Endothelial cell of umbilical vein (primary cell): ENCODE measurements at regions not wholly inside any gene's neighbourhood (a gene's known extent, or its start where the extent isn't known, plus 50 kb on each side); places are given as distances from the start of the nearest gene placed in this dataset.

ENCODE experiments used
- EZH2 ChIP-seq: IDR thresholded peaks from 2 replicates; pipeline ENCODE4 v1.6.1; 2012; ENCODE audit warnings: borderline replicate concordance, low read depth, mild to moderate bottlenecking, moderate library complexity, low read length, inconsistent platforms; ENCODE audit not compliant: severe bottlenecking
- FOS ChIP-seq: IDR thresholded peaks from 2 replicates; pipeline ENCODE4 v1.6.1; 2011; ENCODE audit warnings: mild to moderate bottlenecking, low read length, moderate library complexity, borderline replicate concordance; ENCODE audit not compliant: insufficient read depth
- GATA2 ChIP-seq: IDR thresholded peaks from 2 replicates; pipeline ENCODE4 v1.7.0; 2011; ENCODE audit warnings: low read depth, mild to moderate bottlenecking, moderate library complexity, mixed read lengths, low read length; ENCODE audit not compliant: insufficient read length, insufficient read depth
- JUN ChIP-seq: IDR thresholded peaks from 2 replicates; pipeline ENCODE4 v1.6.1; 2011; ENCODE audit warnings: borderline replicate concordance, low read depth; ENCODE audit not compliant: insufficient read length, insufficient read depth
- MYC ChIP-seq: IDR thresholded peaks from one replicate; pipeline ENCODE4 v1.6.1; 2011; ENCODE audit warnings: mild to moderate bottlenecking, low read depth, low read length
- POLR2A ChIP-seq: IDR thresholded peaks from 2 replicates; pipeline ENCODE4 v1.6.1; 2012; ENCODE audit warnings: low read depth, mild to moderate bottlenecking, control low read depth, low read length
- POLR2AphosphoS5 ChIP-seq: IDR thresholded peaks from 2 replicates; pipeline ENCODE4 v1.6.1; 2012; ENCODE audit warnings: low read depth, mild to moderate bottlenecking, control low read depth, low read length, moderate library complexity; ENCODE audit not compliant: insufficient read depth
- TF ChIP-seq, protein P1 (sequence below), 2 donors: IDR thresholded peaks; 1 replicate in 1 of 2; 2 replicates in 1 of 2; pipeline ENCODE4 v1.5.1; 2011; ENCODE audit warnings: low read length in 2 of 2, mild to moderate bottlenecking in 2 of 2, moderate library complexity in 2 of 2, control low read depth in 1 of 2, inconsistent platforms in 1 of 2, low read depth in 1 of 2; ENCODE audit not compliant: insufficient read depth in 1 of 2; ENCODE audit errors: extremely low read depth in 1 of 2
- TF ChIP-seq, protein P2 (sequence below): IDR thresholded peaks from 2 replicates; pipeline ENCODE4 v1.6.1; 2011; ENCODE audit not compliant: insufficient read depth, insufficient read length

DNA sequence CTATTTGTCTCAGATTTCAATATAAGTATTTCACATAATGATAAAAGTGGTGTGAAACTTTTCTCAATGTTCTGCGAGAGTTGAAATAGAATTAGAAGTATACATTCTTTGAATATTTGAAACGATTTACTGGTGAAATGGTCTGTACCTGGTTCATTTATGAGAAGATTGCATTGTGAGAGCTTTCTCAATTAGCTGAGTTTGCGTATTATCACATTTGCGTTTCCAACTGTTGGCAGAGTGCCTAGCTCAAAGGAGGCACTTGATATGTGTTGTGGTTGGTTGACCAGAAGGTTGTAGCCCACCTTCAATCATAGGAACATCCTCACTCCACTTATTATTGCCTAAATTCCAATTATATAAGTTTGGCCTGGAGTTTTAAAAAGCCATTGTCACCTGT lies 58.8 kb upstream of the EXOC2 start:
- TF ChIP-seq, protein P1, sequence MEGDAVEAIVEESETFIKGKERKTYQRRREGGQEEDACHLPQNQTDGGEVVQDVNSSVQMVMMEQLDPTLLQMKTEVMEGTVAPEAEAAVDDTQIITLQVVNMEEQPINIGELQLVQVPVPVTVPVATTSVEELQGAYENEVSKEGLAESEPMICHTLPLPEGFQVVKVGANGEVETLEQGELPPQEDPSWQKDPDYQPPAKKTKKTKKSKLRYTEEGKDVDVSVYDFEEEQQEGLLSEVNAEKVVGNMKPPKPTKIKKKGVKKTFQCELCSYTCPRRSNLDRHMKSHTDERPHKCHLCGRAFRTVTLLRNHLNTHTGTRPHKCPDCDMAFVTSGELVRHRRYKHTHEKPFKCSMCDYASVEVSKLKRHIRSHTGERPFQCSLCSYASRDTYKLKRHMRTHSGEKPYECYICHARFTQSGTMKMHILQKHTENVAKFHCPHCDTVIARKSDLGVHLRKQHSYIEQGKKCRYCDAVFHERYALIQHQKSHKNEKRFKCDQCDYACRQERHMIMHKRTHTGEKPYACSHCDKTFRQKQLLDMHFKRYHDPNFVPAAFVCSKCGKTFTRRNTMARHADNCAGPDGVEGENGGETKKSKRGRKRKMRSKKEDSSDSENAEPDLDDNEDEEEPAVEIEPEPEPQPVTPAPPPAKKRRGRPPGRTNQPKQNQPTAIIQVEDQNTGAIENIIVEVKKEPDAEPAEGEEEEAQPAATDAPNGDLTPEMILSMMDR (IDR thresholded peaks at IDR 0.05; ENCODE audit: extremely low read depth in 1 of 2, insufficient read depth in 1 of 2, low read depth in 1 of 2, low read length in 2 of 2), result no peak
- TF ChIP-seq POLR2AphosphoS5 (no peak), POLR2A (no peak), JUN (no peak), FOS (no peak), GATA2 (no peak), EZH2 (no peak), MYC (no peak)
- TF ChIP-seq, protein P2, sequence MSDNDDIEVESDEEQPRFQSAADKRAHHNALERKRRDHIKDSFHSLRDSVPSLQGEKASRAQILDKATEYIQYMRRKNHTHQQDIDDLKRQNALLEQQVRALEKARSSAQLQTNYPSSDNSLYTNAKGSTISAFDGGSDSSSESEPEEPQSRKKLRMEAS, result no peak
